Fibroblast of villous mesenchyme (primary cell): ENCODE measurements at regions not wholly inside any gene's neighbourhood (a gene's known extent, or its start where the extent isn't known, plus 50 kb on each side); places are given as distances from the start of the nearest gene placed in this dataset.
"Not testable (repeated sequence)": the region's sequence is repeated elsewhere in the genome, so short reads cannot be mapped to it uniquely, and the experiment has no call there.

ENCODE experiments used
- DNase-seq: peaks from one replicate; pipeline ENCODE4 v3.0.0-alpha.2; 2010; ENCODE audit warnings: low read depth
- H3K4me3 ChIP-seq: 2 replicates; pipeline ENCODE4 v1.5.1; 2011; ENCODE audit warnings: low read depth, mild to moderate bottlenecking, low read length
- TF ChIP-seq, protein P1 (sequence below): IDR thresholded peaks from 2 replicates; pipeline ENCODE4 v1.5.1; 2012; ENCODE audit warnings: low read depth, mild to moderate bottlenecking, low read length; ENCODE audit not compliant: insufficient read depth

DNA sequence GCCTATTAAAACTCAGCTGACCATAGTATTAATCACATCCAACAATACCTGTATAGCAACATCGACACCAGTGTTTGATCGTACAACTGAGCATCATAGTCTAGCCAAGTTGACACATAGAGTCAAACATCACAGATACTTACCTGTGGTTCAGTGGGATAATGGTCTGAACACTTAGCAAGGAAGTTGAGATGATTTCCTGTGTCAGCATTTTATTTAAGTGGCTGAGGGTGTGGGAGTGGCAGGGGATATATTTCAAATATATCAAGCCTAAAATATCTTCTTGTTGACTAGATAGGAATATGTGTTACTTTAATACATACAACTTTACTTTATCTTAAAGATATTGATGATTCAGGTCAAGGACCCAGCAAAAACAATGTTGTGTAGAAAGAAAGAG, 1038.6 kb downstream of the TSN start:
- TF ChIP-seq, protein P1, sequence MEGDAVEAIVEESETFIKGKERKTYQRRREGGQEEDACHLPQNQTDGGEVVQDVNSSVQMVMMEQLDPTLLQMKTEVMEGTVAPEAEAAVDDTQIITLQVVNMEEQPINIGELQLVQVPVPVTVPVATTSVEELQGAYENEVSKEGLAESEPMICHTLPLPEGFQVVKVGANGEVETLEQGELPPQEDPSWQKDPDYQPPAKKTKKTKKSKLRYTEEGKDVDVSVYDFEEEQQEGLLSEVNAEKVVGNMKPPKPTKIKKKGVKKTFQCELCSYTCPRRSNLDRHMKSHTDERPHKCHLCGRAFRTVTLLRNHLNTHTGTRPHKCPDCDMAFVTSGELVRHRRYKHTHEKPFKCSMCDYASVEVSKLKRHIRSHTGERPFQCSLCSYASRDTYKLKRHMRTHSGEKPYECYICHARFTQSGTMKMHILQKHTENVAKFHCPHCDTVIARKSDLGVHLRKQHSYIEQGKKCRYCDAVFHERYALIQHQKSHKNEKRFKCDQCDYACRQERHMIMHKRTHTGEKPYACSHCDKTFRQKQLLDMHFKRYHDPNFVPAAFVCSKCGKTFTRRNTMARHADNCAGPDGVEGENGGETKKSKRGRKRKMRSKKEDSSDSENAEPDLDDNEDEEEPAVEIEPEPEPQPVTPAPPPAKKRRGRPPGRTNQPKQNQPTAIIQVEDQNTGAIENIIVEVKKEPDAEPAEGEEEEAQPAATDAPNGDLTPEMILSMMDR = no peak
- no peak overlapping the region for H3K4me3 ChIP-seq
- no peak for DNase-seq

DNA sequence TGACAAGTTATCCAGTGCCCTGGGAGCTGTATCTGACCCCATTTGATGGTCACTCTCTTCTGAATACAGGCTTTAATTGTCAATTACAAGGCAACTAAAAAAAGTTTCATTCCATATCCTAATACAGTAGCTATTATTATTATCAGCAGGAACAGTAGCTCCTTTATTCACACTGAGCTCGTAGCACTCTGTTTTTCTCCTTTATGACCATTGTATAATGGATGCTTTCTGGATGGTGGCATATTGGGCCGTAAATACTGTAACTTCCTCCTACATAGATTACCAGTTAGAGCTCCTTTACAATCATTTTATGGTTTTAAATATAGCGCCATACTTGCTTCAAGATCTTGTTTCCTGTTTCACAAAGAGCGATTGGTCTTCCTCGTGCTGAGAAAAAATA, 1040.3 kb downstream of the TSN start:
- no peak overlapping the region for H3K4me3 ChIP-seq
- TF ChIP-seq, protein P1 = no peak
- no peak for DNase-seq

DNA sequence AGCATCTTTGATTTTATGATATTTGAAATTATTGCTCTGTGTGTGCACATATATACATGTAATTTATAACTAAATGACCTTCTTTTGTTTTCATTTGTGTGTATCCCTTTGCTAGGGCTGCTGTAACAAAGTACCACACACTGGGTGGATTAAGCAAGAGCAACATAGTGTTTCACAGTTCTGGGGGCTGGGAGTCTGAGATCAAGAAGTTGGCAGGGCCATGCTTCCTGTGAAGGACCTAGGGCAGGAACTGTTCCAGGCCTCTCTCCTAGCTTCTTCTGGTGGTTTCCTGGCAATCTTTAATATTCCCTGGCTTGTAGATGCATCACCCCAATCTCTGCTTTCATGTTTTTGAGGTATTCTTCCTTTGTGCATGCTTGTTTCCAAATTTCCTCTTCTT, 1043.9 kb downstream of the TSN start:
- H3K4me3 ChIP-seq = no peak overlapping the region
- DNase-seq = no peak
- TF ChIP-seq, protein P1 = no peak

DNA sequence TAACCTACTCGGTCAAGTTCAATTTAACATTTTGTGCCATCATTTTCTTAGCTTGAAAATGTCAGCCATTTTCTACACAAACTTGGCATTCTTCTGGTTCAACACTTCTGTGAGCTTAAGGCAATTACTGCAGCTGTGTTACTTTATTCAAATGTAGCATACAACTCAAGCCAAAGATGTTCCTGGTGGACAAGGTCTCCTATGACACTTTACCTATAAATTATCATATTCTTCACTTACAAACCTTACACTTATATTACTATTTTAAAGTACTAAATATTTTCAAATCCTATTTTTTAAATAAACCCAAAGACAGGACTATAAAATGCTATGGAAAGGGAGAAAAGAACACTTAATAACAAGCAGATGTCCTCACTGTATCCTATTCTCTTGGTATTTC, 1045.3 kb downstream of the TSN start:
- no peak for DNase-seq
- no peak overlapping the region for H3K4me3 ChIP-seq
- TF ChIP-seq, protein P1 = no peak

DNA sequence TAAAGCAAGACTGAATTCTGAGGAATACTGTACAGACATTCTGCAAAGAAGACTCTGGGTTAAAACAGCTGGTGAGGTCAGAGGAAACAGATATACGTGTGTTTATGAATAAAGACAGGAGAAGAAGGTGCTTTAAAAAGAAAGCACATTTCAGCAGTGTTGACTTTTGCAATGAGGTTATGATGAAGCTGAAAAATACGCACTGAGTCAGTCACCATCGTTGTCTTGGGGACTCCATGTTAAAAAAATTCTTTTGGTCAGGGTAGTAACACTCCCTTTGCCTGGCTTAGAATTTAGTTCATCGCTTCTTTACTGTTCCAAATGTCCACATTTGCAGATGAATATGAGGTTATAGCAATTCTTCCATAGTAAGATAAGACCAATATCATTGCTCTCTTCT, 1049.0 kb downstream of the TSN start:
- TF ChIP-seq, protein P1 = no peak
- no peak overlapping the region for H3K4me3 ChIP-seq

DNA sequence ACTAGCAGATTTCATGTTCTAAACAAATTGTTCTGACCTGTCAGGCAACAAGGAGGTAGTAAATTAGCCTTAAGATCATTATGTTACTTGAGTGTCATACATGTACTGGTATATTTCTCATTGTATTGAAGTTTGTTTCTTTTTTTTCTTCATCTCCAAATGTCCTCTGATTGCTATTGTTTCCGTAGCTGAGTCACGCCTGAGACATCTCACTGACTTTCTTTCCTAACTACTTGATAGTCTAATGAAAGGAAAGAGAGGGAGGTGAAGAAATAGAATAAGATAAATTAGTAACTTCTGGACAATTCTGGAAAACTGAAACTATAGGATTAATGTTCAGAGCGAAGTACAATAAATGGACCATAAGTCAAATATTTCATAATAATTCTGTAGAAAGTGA, 1049.9 kb downstream of the TSN start:
- DNase-seq = no peak

More for the DNA sequence above, 1049.0 kb downstream of the TSN start:
- DNase-seq = peak; percentile 2

DNA sequence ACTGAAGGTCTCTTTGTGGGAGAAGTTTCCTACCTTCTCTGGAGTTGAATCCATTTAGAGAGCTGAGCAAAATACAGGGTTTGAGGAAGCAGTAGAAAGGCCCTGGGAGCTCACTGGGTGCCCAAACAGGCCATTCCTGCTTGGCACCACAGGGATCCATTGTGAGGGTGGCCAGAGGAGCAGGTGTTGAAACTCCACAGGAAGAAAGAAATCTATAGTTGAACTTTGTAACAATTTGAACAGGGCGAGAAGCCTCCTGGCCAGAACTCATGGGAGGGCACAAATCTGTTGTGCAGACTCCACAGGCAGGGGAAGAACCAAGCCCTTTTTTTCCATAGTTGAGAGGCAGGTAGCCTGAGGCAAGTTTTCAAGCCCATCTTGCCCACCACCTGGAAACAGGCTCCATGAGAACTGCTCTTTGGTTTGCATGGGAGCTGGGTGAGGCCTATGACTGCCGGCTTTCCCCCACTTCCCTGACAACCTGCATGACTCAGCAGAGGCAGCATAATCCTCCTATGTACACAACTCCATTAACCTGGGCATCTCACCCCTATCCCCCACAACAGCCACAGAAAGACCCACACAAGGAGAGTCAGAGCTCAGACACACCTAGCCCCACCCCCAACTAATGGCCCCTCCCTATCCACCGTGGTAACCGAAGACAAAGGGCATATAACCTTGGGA, 1053.0 kb downstream of the TSN start:
- DNase-seq = no peak
- no peak overlapping the region for H3K4me3 ChIP-seq
- TF ChIP-seq, protein P1 = no peak

More for the DNA sequence above, 1049.9 kb downstream of the TSN start:
- H3K4me3 ChIP-seq = no peak overlapping the region
- TF ChIP-seq, protein P1 = no peak

DNA sequence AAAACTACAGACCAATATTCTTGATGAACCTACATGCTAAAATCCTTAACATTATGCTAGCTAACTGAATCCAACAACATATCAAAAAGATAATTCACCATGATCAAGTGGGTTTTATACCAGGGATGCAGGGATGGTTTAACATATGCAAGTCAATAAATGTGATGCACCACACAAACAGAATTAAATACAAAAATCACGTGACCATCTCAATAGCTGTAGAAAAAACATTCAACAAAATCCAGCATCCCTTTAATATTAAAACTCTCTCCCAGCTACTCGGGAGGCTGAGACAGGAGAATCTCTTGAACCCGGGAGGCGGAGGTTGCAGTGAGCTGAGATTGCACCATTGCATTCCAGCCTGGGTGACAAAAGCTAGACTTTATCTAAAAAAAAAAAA, 1056.8 kb downstream of the TSN start:
- not testable (repeated sequence) for DNase-seq, H3K4me3 ChIP-seq
